B cell (primary cell): ENCODE measurements at regions not wholly inside any gene's neighbourhood (a gene's known extent, or its start where the extent isn't known, plus 50 kb on each side); places are given as distances from the start of the nearest gene placed in this dataset.

Experiments used
- EZH2 ChIP-seq: IDR thresholded peaks from 2 replicates; pipeline ENCODE4 v1.6.1; 2012; ENCODE audit warnings: borderline replicate concordance, low read depth, mild to moderate bottlenecking, moderate library complexity, low read length; ENCODE audit not compliant: insufficient read depth, poor library complexity, severe bottlenecking
- TF ChIP-seq, protein P1 (sequence below): fragments of 200-600 bp; IDR thresholded peaks from one replicate; pipeline ENCODE4 v1.8.0; 2022; ENCODE audit warnings: antibody characterized with exemption, mild to moderate bottlenecking

GRCh38 chr4:92045718-92046117, 258.0 kb upstream of the GRID2 start:
- TF ChIP-seq, protein P1, sequence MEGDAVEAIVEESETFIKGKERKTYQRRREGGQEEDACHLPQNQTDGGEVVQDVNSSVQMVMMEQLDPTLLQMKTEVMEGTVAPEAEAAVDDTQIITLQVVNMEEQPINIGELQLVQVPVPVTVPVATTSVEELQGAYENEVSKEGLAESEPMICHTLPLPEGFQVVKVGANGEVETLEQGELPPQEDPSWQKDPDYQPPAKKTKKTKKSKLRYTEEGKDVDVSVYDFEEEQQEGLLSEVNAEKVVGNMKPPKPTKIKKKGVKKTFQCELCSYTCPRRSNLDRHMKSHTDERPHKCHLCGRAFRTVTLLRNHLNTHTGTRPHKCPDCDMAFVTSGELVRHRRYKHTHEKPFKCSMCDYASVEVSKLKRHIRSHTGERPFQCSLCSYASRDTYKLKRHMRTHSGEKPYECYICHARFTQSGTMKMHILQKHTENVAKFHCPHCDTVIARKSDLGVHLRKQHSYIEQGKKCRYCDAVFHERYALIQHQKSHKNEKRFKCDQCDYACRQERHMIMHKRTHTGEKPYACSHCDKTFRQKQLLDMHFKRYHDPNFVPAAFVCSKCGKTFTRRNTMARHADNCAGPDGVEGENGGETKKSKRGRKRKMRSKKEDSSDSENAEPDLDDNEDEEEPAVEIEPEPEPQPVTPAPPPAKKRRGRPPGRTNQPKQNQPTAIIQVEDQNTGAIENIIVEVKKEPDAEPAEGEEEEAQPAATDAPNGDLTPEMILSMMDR, result no peak
- TF ChIP-seq EZH2, result no peak
